ENCODE measurements at regions not wholly inside any gene's neighbourhood (a gene's known extent, or its start where the extent isn't known, plus 50 kb on each side); places are given as distances from the start of the nearest gene placed in this dataset.
"Not testable (repeated sequence)": the region's sequence is repeated elsewhere in the genome, so short reads cannot be mapped to it uniquely, and the experiment has no call there.

DNA sequence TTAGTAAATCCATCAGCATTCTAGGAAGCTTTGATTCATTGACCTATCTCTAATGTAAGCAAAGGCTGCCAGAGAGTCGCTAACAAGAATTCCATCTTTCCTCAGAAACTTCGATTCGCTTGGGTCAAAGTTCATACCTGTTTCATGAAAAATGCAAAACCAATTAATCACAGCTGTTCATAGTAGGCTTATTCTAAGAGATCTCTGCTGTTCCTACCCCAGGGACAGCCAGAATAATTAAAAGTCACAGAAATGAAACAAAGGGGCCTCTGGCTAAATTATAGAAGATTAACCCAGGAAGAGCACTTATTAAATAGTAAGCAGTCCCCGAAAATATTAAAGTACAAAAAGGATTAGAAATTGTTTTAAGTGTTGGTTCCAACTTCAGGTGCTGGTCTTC is 280.1 kb upstream of the FRG2C start:
- not testable (repeated sequence) for TF ChIP-seq POLR2A, BHLHE40 (IDR thresholded peaks at IDR 0.05; ENCODE audit: low read depth, low read length)

Measured in IMR-90 (cell line).